OCI-LY1 (cell line): ENCODE measurements at regions not wholly inside any gene's neighbourhood (a gene's known extent, or its start where the extent isn't known, plus 50 kb on each side); places are given as distances from the start of the nearest gene placed in this dataset.

Source experiments
- H2AFZ ChIP-seq: fragments of 200-600 bp; sonication (generic), shearing (Covaris generic); 2 replicates; pipeline ENCODE4 v1.6.0; 2014; ENCODE audit warnings: antibody characterized with exemption, mild to moderate bottlenecking, low read length
- H3F3A ChIP-seq: fragments of 200-600 bp; sonication (generic), shearing (Covaris generic); 2 replicates; pipeline ENCODE4 v1.6.0; 2014; ENCODE audit warnings: mild to moderate bottlenecking, antibody characterized with exemption, low read length, moderate library complexity; ENCODE audit not compliant: insufficient read depth
- H3K27ac ChIP-seq: fragments of 200-600 bp; sonication (generic); 2 replicates; pipeline ENCODE4 v1.5.1; 2014; ENCODE audit warnings: low read length, mixed run types, mild to moderate bottlenecking, low read depth; ENCODE audit not compliant: poor library complexity, severe bottlenecking
- H3K27me3 ChIP-seq: fragments of 200-600 bp; sonication (generic); 2 replicates; pipeline ENCODE4 v1.6.0; 2014; ENCODE audit warnings: antibody characterized with exemption, mild to moderate bottlenecking, low read length, moderate library complexity; ENCODE audit not compliant: insufficient read depth
- H3K36me3 ChIP-seq: fragments of 200-600 bp; sonication (generic); 2 replicates; pipeline ENCODE4 v1.6.1; 2014; ENCODE audit warnings: mild to moderate bottlenecking, antibody characterized with exemption, low read length, moderate library complexity, mixed read lengths; ENCODE audit not compliant: insufficient read depth
- H3K4me1 ChIP-seq: fragments of 200-600 bp; sonication (generic); 2 replicates; pipeline ENCODE4 v1.5.1; 2014; ENCODE audit warnings: mild to moderate bottlenecking, low read length, moderate library complexity; ENCODE audit not compliant: insufficient read depth, severe bottlenecking
- H3K4me2 ChIP-seq: fragments of 200-600 bp; sonication (generic), shearing (Covaris generic); 2 replicates; pipeline ENCODE4 v1.6.1; 2014; ENCODE audit warnings: low read length
- H3K4me3 ChIP-seq: fragments of 200-600 bp; sonication (generic); 2 replicates; pipeline ENCODE4 v1.5.1; 2014; ENCODE audit warnings: low read length, low read depth, mild to moderate bottlenecking, mixed read lengths; ENCODE audit not compliant: poor library complexity, severe bottlenecking
- H3K79me2 ChIP-seq: fragments of 200-600 bp; shearing (Covaris generic); 2 replicates; pipeline ENCODE4 v1.6.1; 2016; ENCODE audit warnings: mixed run types, low read length, mixed read lengths; ENCODE audit not compliant: insufficient read depth
- H3K9ac ChIP-seq: fragments of 200-600 bp; sonication (generic), shearing (Covaris generic); 2 replicates; pipeline ENCODE4 v1.6.1; 2014; ENCODE audit warnings: mild to moderate bottlenecking, low read length, mixed read lengths
- H3K9me2 ChIP-seq: fragments of 200-600 bp; sonication (generic), shearing (Covaris generic); 2 replicates; pipeline ENCODE4 v1.6.1; 2014; ENCODE audit warnings: low read depth, mild to moderate bottlenecking, low read length, mixed read lengths
- H3K9me3 ChIP-seq: fragments of 200-600 bp; shearing (Covaris generic); 2 replicates; pipeline ENCODE4 v1.6.1; 2014; ENCODE audit warnings: low read length, mixed read lengths
- H4K20me1 ChIP-seq: fragments of 200-600 bp; sonication (generic), shearing (Covaris generic); 2 replicates; pipeline ENCODE4 v1.6.0; 2016; ENCODE audit warnings: mild to moderate bottlenecking, low read length; ENCODE audit not compliant: insufficient read depth
- CTCF ChIP-seq: fragments of 200-600 bp; sonication (generic), shearing (Covaris generic); IDR thresholded peaks from 2 replicates; pipeline ENCODE4 v1.5.1; 2017; ENCODE audit warnings: mild to moderate bottlenecking, antibody characterized with exemption, low read length, moderate library complexity, mixed read lengths
- EZH2 ChIP-seq: fragments of 200-600 bp; sonication (generic), shearing (Covaris generic); IDR thresholded peaks from 2 replicates; pipeline ENCODE4 v1.8.0; 2017; ENCODE audit warnings: borderline replicate concordance, mixed run types, mild to moderate bottlenecking, antibody characterized with exemption, low read length, moderate library complexity, mixed read lengths

- H2AFZ ChIP-seq: no peak overlapping the region
- H3K9ac ChIP-seq: no peak overlapping the region
Measured at GRCh38 chr20:24147479-24147878, 158.9 kb upstream of the GGTLC1 start.

GRCh38 chr20:24146231-24146634 lies 157.7 kb upstream of the GGTLC1 start:
- Histone ChIP-seq H2AFZ (no peak overlapping the region), H3K36me3 (no peaks in the 10 kb centered on the region), H3K27ac (no peak overlapping the region), H3K9me3 (0 out of 2 replicates have a peak, but pooled peaks cover 1% of the 10 kb centered on the region), H3K9me2 (no peaks in the 10 kb centered on the region), H3F3A (no peaks in the 10 kb centered on the region), H3K4me3 (no peak overlapping the region), H3K79me2 (no peaks in the 10 kb centered on the region), H3K4me2 (no peak overlapping the region), H3K27me3 (no peaks in the 10 kb centered on the region), H4K20me1 (no peaks in the 10 kb centered on the region), H3K4me1 (no peaks in the 10 kb centered on the region), H3K9ac (no peak overlapping the region)
- TF ChIP-seq CTCF (no peak), EZH2 (no peak)

More at GRCh38 chr20:24147479-24147878, 158.9 kb upstream of the GGTLC1 start:
- H3K27ac ChIP-seq: no peak overlapping the region
- H3K27me3 ChIP-seq: no peaks in the 10 kb centered on the region
- no peaks in the 10 kb centered on the region for H3K36me3 ChIP-seq
- H3F3A ChIP-seq: no peaks in the 10 kb centered on the region
- TF ChIP-seq CTCF (no peak), EZH2 (no peak)
- no peaks in the 10 kb centered on the region for H3K79me2 ChIP-seq
- no peaks in the 10 kb centered on the region for H3K9me3 ChIP-seq
- no peaks in the 10 kb centered on the region for H3K4me1 ChIP-seq
- no peak overlapping the region for H3K4me3 ChIP-seq
- no peaks in the 10 kb centered on the region for H3K9me2 ChIP-seq
- no peak overlapping the region for H3K4me2 ChIP-seq
- no peaks in the 10 kb centered on the region for H4K20me1 ChIP-seq

GRCh38 chr20:24144371-24144770 lies 155.8 kb upstream of the GGTLC1 start:
- no peak overlapping the region for H3K27ac ChIP-seq

More at GRCh38 chr20:24144371-24144770, 155.8 kb upstream of the GGTLC1 start:
- TF ChIP-seq EZH2 (no peak), CTCF (no peak)
- Histone ChIP-seq H3K4me1 (no peaks in the 10 kb centered on the region), H4K20me1 (no peaks in the 10 kb centered on the region), H2AFZ (no peak overlapping the region), H3K4me3 (no peak overlapping the region), H3K4me2 (no peak overlapping the region), H3K9me2 (no peaks in the 10 kb centered on the region), H3K36me3 (no peaks in the 10 kb centered on the region), H3K79me2 (no peaks in the 10 kb centered on the region), H3K27me3 (no peaks in the 10 kb centered on the region), H3K9ac (no peak overlapping the region), H3K9me3 (0 out of 2 replicates have a peak, but pooled peaks cover 4% of the 10 kb centered on the region), H3F3A (no peaks in the 10 kb centered on the region)
